Stimulated activated CD8-positive, alpha-beta memory T cell treated with anti-CD3 and anti-CD28 coated beads, Interleukin-4, amount 100 ng/mL, for 24 hours (primary cell): ENCODE measurements at regions not wholly inside any gene's neighbourhood (a gene's known extent, or its start where the extent isn't known, plus 50 kb on each side); places are given as distances from the start of the nearest gene placed in this dataset.

Experiments
- DNase-seq: peaks from one replicate; pipeline ENCODE4 v3.0.0-alpha.2; 2020; ENCODE audit warnings: low read depth

DNA sequence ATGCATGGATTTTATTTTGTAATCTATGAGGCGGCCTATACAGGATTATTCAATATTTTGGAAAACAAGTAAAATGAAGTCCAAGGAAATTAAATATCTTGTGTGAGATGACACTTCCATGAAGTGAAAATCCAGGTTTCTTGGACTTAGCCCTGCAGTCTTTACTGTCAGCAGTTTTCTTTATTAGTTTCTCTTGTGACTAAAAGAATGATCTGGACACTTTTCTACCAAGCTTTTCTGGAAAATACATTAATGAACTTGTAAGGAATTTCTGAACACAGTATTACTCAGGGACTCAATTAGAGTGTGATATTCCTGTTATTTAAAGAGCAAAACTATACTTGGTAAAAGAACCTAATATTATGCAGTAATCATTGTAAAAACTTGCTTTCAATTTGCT, 610.4 kb upstream of the SLC8A1 start:
- DNase-seq = no peak

GRCh38 chr2:41066168-41066567, 614.3 kb upstream of the SLC8A1 start:
- DNase-seq = no peak

DNA sequence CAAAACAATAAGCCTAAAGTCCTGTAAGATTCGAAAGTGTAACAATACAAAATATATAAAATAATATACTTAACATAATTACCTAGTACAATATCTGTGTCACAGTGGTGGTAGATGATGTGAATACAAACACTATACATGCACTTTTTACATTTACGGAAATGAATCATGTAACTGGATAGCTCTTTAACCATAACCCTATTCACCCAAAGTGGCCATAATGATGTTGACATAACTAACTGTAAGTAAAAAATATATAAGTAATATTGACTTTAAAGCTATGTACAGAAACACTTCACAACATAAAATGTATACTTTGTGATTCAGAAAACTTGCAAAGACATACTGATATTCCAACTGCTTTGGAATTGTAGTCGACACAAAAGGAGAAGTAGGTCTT, 616.9 kb upstream of the SLC8A1 start:
- no peak for DNase-seq

DNA sequence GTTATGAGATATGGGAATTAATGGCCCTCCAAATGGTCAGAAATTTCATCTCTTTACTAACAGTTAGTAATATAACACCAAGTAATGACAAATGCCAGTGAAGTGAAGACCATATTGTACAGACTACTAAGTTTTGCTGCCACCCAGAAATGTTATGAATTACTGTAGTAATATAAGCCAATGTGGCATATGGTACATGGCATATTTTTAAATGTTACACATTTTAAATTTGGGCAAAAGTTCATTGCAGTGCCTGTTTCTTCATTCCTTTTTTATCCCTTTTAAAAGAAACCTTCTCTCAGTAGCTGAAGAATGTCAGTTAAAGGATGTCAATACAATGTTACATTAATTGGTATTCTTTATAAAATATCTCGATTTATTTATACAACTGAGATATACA, 626.5 kb upstream of the SLC8A1 start:
- DNase-seq = no peak

DNA sequence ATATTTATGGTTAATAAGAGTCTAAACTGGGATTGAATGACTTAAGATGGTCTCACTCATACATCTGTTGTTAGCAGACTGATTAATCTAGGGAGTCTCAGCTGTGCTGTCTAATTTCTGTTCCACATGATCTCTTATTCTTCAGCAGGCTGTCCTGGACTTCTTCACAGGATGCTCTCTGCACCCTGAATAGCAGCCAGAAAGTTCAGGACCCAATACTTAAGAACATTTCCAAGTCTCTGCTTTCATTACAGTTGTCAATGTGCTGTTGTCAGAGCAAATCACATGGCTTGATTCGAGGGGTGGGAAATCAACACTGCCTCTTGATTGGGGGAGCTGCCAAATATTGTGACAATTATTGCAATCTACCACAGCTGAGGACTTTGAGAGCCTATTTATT, 627.1 kb upstream of the SLC8A1 start:
- no peak for DNase-seq

GRCh38 chr2:41084321-41084720, 632.4 kb upstream of the SLC8A1 start:
- no peak for DNase-seq

GRCh38 chr2:41087946-41088345, 636.1 kb upstream of the SLC8A1 start:
- no peak for DNase-seq

- no peak for DNase-seq
Observed at GRCh38 chr2:41101281-41101680, 649.4 kb upstream of the SLC8A1 start.

DNA sequence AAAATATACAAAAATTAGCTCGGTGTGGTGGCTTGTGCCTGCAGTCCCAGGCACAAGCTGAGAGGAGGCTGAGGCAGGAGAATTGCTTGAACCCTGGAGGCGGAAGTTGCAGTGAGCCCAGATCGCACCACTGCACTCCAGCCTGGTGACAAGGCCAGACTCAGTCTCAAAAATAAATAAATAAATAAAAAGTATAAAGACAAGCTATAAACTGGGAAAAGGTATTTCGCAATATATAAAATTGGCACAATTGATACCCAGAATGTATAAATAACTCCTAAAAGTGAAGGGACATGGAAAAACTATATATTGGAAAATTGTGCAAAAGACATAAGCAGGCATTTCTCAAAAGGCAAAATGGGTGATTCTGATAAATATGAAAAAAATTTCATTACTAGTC, 657.9 kb upstream of the SLC8A1 start:
- no peak for DNase-seq

- DNase-seq = no peak
Observed at GRCh38 chr2:41111836-41112627, 660.1 kb upstream of the SLC8A1 start.

GRCh38 chr2:41116106-41116797, 664.4 kb upstream of the SLC8A1 start:
- DNase-seq = no peak

DNA sequence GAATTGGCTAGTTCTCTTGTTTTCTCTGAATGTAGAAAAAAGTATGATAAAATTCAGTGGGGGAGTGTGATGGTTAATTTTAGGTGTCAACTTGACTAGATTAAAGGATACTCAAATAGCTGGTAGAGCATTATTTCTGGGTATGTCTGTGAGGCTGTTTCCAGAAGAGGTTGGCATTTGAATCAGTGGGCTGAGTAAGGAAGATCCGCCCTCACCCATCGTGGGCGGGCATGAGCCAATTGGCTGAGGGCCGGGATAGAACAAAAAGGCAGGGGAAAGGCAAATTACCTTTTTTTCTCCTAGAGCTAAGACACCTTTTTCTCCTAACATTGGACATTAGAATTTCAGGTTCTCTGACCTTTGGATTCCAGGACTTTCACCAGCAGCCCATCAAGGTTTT, 667.6 kb upstream of the SLC8A1 start:
- DNase-seq = no peak

- no peak for DNase-seq
Observed at GRCh38 chr2:41123341-41123740, 671.5 kb upstream of the SLC8A1 start.

DNA sequence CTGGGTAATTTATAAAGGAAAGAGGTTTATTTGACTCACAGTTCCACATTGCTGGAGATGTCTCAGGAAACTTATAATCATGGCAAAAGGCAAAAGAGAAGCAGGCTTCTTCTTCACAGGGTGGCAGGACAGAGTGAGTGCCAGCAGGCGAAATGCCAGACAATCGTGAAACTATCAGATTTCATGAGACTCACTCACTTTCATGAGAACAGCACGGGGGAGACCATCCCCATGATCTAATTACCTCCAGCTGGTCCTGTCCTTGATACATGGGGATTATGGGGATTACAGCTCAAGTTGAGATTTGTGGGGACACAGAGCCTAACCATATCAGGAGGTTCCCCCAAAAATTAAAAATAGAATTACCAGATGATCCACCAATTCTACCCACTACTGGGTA, 675.5 kb upstream of the SLC8A1 start:
- DNase-seq = no peak

- no peak for DNase-seq
Observed at GRCh38 chr2:41129988-41130387, 678.1 kb upstream of the SLC8A1 start.

- no peak for DNase-seq
Observed at GRCh38 chr2:41137031-41137430, 685.1 kb upstream of the SLC8A1 start.

GRCh38 chr2:41141146-41141791, 689.4 kb upstream of the SLC8A1 start:
- no peak for DNase-seq

DNA sequence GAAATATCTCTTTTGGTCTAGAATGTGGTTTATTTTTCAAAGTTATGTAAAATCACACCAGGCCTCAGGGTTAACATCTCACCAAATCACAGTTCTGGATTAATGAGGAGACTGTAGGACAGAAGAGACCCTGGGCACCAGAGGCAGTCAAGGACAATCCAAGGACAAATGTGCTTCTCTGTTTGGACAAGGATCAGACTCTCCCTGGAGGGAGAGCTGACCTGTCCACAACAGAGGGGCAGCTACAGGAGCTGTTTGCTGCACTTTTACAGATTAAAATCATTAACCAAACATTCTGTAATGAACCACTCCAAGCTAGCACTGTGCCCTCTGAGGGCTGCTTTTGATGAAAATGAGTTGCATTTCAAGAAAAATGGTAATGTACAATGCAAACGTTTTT, 690.6 kb upstream of the SLC8A1 start:
- no peak for DNase-seq

DNA sequence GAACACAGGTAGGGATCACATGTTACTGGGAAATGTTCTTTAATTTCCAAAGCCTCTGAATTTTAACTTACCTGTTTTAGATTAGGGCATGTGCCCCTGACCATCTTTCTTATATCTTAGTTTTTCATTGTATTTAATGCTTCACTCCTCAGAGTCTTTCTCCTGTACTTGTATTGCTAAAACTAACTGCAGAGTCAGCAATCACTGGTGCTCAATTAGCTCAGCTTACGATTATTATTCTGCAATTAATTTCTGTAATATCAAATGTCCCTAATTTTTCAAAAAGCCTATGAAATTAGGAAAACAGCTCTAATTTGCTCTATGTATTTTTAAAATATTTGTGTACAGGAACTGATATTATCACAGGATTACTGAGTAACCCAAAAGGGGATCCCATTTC, 693.2 kb upstream of the SLC8A1 start:
- DNase-seq = no peak

DNA sequence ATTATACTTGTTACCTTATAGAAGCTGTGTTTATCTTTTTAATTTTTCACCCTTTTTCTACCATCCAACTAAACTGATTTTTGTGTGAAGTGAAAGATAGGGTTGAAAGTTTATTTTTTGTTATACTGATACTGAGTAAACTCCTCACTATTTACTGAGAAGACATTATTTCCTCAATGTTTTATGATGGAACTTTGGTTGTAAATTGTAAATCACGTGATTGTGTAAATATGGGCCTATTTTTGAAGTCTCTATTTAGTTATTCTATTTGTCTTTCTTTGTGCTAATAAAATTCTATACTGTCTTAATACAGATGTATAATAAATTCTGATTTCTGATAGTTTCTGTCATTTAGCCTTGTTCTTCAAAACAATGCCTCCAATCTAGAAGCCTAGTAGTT, 697.2 kb upstream of the SLC8A1 start:
- no peak for DNase-seq

DNA sequence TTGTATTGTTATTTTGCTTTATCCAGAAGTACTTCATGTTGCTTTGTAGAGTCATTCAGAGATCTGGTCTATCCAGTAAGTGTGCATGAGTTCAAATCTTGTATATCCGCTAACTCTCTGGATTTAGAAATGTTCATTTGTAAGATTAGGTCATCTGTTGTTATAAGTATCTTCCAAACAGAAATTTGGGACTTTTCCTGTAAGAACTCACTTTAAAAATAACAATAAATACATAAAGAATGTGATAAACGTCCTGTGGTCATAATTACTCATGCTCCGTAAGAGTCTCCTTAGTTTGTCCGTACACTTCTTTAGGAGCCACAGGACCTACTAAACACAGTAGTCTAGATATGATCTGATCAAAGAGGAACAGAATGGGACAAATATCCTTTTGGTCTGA, 699.9 kb upstream of the SLC8A1 start:
- DNase-seq = no peak

GRCh38 chr2:41152318-41152717, 700.4 kb upstream of the SLC8A1 start:
- DNase-seq = no peak

DNA sequence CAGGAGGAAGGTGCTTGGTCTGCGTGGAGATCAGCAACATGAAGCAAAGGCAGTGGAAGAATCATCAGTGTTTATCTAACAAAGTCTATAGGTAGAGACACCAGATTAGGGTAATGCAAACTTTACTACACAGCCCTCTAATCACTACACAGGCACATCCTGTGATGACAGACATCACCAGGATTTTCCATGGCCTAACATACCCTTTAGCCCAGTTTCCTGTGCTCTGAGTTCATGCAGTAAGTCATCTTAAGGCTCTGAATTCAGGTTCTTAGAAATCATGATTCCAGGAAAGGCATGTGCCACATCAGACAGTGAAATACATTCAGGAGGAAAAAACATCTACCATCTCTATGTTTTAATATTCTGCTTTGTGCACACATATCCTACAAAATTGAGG, 708.5 kb upstream of the SLC8A1 start:
- no peak for DNase-seq
